Esophagus squamous epithelium (tissue), 4 donors: ENCODE measurements at regions not wholly inside any gene's neighbourhood (a gene's known extent, or its start where the extent isn't known, plus 50 kb on each side); places are given as distances from the start of the nearest gene placed in this dataset.

Experiments used
- CTCF ChIP-seq, 6 experiments: fragments of 450-650 bp in 4 of 6; fragments of 200-600 bp in 2 of 6; sonication (generic) in 2 of 6; IDR thresholded peaks; one replicate each; pipeline ENCODE4 v1.5.1; 2016 to 2019; ENCODE audit warnings: antibody characterized with exemption in 6 of 6, mild to moderate bottlenecking in 4 of 6, moderate library complexity in 4 of 6
- POLR2A ChIP-seq, 4 donors: fragments of 450-650 bp; IDR thresholded peaks; one replicate each; pipeline ENCODE4 v1.6.1; 2017; ENCODE audit warnings: antibody characterized with exemption in 4 of 4, mild to moderate bottlenecking in 4 of 4, moderate library complexity in 3 of 4

GRCh38 chr5:2125171-2125900 lies 242.6 kb upstream of the IRX4 start:
- TF ChIP-seq POLR2A (IDR thresholded peaks at IDR 0.05) (no peak), CTCF (IDR thresholded peaks at IDR 0.05) (no peak)
